ENCODE measurements at regions not wholly inside any gene's neighbourhood (a gene's known extent, or its start where the extent isn't known, plus 50 kb on each side); places are given as distances from the start of the nearest gene placed in this dataset.
"Not testable (repeated sequence)": the region's sequence is repeated elsewhere in the genome, so short reads cannot be mapped to it uniquely, and the experiment has no call there.

GRCh38 chr7:114295522-114295921, 119.1 kb upstream of the FOXP2 start:
- in situ Hi-C loops (cut with HindIII; ENCODE audit: low pct_unique_long_range_greater_than_20kb, low sequenced_read_pairs): no loop called here
- DNase-seq (ENCODE audit: low read depth): no peak

GRCh38 chr7:114294036-114294435, 120.6 kb upstream of the FOXP2 start:
- DNase-seq (ENCODE audit: low read depth): no peak
- in situ Hi-C loops (cut with HindIII; ENCODE audit: low pct_unique_long_range_greater_than_20kb, low sequenced_read_pairs): no loop called here

DNA sequence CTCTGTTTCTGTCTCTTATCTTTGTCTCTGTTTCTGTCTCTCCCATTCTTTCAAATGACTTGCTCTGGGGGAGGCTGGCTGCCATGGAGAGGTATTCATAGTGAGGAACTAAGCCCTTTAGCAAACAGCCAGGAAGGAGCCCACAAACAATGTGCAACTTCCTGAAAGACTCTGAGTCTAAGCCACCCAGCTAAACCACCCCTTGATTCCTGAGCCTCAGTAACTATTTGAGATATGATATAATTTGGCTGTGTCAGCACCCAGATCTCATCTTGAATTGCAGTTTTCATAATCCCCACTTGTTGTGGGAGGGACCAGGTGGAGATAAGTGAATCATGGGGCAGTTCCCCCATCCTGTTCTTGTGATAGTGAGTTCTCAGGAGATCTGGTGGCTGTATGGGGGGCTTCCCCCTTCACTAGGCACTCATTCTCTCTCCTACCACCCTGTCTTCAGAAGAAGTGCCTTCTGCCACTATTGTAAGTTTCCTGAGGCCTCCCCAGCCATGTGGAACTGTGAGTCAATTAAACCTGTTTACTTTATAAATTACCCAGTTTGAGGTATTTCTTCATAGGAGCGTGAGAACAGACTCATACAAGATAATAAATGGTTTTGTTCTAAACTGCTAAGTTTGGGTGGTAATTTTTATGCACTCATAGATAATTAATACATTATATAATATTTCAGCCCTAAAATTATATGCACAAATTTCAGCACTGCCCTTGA, 121.2 kb upstream of the FOXP2 start:
- peak; percentile 64 for DNase-seq (ENCODE audit: low read depth)
- in situ Hi-C loops (cut with HindIII; ENCODE audit: low pct_unique_long_range_greater_than_20kb, low sequenced_read_pairs): no loop called here

DNA sequence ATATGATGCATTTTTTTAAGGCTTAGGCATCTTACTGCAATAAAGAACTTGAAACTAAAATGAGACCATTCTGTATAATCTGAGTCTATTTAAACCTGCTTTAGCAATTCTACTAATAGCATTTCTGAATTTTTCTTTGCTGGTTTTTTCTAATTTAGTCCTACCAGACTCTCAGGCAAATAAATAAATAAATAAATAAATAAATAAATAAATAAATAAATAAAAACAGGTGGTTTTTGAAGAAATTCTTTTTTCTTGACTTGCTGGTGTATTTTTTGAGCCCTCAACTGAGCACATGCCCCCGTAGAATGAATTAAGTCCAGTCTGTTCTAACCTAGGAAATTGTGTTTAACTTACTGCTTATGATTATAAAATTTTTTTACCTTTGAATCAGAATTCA, 134.7 kb upstream of the FOXP2 start:
- DNase-seq (ENCODE audit: low read depth): no peak
- in situ Hi-C loops (cut with HindIII; ENCODE audit: low pct_unique_long_range_greater_than_20kb, low sequenced_read_pairs): no loop called here

DNA sequence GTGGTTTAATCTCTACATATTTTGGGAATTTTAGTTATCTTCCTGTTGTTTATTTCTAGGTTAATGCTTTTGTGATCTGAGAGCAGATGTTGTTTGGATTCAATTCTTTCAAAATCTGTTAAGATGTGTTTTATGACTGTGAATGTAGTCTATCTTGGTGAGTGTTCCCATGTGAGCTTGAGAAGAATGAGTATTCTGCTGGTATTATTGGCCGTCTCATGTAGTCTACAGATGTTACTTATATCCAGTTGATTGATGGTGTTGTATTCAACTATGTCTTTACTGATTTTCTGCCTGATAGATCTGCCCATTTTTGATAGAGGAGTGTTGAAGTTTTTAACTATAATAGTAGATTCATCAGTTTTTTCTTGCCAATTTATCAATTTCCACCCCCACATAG, 141.4 kb upstream of the FOXP2 start:
- no peak for DNase-seq (ENCODE audit: low read depth)
- in situ Hi-C loops (cut with HindIII; ENCODE audit: low pct_unique_long_range_greater_than_20kb, low sequenced_read_pairs): no loop called here

DNA sequence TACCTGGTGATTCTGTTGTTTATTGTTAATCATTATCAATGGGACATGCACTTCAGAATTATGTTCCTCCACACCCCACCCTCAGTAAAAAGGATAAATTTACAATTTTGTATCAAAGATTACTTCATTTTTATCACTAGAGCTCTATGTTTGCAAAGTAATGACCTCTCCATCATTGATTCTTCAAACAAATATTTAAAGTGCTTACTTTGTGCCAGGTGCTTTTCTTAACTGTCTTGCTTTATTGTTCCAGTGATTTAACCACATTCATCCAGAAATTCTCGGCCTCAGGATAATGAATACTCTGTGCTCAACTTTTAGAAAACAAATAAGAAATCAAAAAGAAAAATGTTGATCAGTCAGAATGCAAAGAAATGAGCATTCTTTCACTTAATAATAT, 144.9 kb upstream of the FOXP2 start:
- in situ Hi-C loops (cut with HindIII; ENCODE audit: low pct_unique_long_range_greater_than_20kb, low sequenced_read_pairs): no loop called here
- DNase-seq (ENCODE audit: low read depth): no peak

DNA sequence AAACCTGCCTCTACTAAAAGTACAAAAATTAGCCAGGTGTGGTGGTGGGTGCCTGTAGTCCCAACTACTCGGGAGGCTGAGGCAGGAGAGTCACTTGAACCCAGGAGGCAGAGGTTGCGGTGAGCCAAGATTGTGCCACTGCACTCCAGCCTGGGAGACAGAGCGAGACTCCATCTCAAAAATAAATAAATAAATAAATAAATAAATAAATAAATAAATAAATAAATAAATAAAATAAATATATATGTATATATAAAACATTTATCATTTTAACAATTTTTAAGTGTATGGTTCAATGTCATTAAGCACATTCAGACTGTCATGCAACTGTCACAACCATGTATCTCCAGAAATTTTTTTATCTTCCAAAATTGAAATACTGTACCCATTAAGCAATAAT, 147.1 kb upstream of the FOXP2 start:
- DNase-seq (ENCODE audit: low read depth); in situ Hi-C loops (cut with HindIII; ENCODE audit: low pct_unique_long_range_greater_than_20kb, low sequenced_read_pairs): not testable (repeated sequence)

DNA sequence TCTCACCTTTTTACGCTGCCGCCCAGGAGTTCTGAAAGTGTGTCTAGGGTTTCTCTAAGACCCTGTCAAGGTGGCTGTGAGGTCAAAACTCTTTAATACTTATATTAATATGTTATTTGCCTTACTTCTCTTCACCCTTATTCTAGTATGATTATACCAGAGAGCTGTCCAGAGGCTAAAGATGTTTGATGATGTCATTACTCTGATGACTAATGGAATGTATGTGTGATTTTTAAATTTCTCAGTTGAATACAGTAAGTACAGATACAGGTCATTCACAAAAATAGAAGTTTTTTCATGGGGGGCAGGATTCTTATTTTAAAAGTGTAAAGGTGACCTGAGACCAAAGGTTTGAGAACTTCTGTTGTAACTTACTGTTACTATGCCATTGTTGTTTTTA, 150.6 kb upstream of the FOXP2 start:
- in situ Hi-C loops (cut with HindIII; ENCODE audit: low pct_unique_long_range_greater_than_20kb, low sequenced_read_pairs): no loop called here
- no peak for DNase-seq (ENCODE audit: low read depth)

- DNase-seq (ENCODE audit: low read depth): no peak
- in situ Hi-C loops (cut with HindIII; ENCODE audit: low pct_unique_long_range_greater_than_20kb, low sequenced_read_pairs): no loop called here
Observed at GRCh38 chr7:114263219-114263618, 151.4 kb upstream of the FOXP2 start.

GRCh38 chr7:114255404-114255841, 159.2 kb upstream of the FOXP2 start:
- peak; percentile 83 for DNase-seq (ENCODE audit: low read depth)
- in situ Hi-C loops (cut with HindIII; ENCODE audit: low pct_unique_long_range_greater_than_20kb, low sequenced_read_pairs): no loop called here

DNA sequence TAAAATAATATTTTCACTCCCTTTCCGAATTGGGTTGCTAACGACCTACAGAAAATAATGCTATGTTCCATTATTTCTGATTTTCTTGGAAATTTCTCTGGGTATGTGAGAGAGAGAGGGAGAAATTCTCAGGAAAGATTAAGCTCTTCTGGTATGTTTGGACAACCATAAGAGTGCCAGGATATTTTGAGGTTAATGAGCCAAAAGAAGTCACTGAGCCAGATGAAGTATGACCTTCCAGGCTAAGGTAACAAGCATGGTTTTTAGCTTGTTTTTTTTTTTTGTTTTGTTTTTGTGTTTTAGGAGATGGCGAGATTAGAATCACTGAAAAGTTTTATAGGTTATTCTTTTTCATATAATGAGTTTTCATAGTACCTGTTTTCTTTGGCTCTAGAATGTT, 171.0 kb upstream of the FOXP2 start:
- in situ Hi-C loops (cut with HindIII; ENCODE audit: low pct_unique_long_range_greater_than_20kb, low sequenced_read_pairs): no loop called here
- peak; percentile 76 for DNase-seq (ENCODE audit: low read depth)

GRCh38 chr7:114242992-114243507, 171.6 kb upstream of the FOXP2 start:
- in situ Hi-C loops (cut with HindIII; ENCODE audit: low pct_unique_long_range_greater_than_20kb, low sequenced_read_pairs): no loop called here

DNA sequence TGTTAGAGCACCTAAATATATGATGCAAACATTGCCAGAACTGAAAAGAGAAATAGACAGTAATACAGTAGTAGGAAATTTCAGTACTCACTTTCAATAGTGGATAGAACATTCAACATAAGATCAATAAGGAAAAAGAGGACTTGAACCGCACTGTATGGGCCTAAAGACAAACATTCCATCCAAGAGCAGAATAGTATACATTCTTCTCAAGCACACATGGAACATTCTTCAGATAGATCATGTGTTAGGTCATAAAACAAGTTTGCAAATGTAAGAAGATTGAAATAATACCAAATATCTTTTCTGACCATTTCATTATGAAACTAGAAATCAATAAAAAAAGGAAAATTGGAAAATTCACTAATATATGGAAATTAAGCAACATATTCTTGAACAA, 185.4 kb upstream of the FOXP2 start:
- DNase-seq (ENCODE audit: low read depth): no peak
- in situ Hi-C loops (cut with HindIII; ENCODE audit: low pct_unique_long_range_greater_than_20kb, low sequenced_read_pairs): no loop called here

More at GRCh38 chr7:114242992-114243507, 171.6 kb upstream of the FOXP2 start:
- peak; percentile 90 for DNase-seq (ENCODE audit: low read depth)

- no peak for DNase-seq (ENCODE audit: low read depth)
- in situ Hi-C loops (cut with HindIII; ENCODE audit: low pct_unique_long_range_greater_than_20kb, low sequenced_read_pairs): no loop called here
Observed at GRCh38 chr7:114225784-114226183, 188.8 kb upstream of the FOXP2 start.

GRCh38 chr7:114218283-114218682, 196.3 kb upstream of the FOXP2 start:
- in situ Hi-C loops (cut with HindIII; ENCODE audit: low pct_unique_long_range_greater_than_20kb, low sequenced_read_pairs): no loop called here

DNA sequence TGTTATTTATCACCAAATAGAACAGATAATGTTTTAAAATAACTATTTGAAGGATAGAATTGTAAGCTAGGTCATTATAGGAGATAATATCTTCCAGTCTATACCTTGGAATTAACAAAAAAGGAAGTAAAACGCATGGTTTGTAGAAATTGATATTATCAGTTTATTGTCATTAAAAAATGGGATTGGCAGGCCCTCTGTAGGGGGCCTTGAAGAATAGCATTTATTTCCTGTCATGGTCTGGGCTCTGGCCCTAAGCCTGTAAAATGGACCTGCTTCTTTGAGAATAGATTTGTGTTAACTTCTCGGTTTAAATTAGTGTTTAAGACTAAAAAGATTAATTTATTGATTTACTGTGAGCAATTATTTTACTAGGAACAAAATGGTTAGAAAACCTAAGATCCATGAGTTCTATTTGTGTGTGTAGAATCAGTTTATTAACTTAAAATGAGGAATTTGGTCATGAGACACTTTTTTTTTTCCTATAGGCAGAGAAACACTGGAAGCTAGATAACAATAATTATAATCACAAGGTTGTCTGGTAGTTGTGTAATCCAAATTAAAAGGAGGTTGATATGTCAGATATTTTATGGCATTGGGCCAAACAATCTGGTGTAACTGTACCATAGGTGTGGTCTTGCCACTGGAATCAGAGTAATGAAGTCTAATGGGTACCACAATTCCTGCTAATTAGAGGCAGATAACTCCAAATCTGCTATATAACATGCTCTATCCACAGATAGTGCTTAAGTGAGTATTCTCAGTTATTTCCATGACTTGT, 197.4 kb upstream of the FOXP2 start:
- DNase-seq (ENCODE audit: low read depth): no peak
- in situ Hi-C loops (cut with HindIII; ENCODE audit: low pct_unique_long_range_greater_than_20kb, low sequenced_read_pairs): no loop called here

More at GRCh38 chr7:114218283-114218682, 196.3 kb upstream of the FOXP2 start:
- no peak for DNase-seq (ENCODE audit: low read depth)

DNA sequence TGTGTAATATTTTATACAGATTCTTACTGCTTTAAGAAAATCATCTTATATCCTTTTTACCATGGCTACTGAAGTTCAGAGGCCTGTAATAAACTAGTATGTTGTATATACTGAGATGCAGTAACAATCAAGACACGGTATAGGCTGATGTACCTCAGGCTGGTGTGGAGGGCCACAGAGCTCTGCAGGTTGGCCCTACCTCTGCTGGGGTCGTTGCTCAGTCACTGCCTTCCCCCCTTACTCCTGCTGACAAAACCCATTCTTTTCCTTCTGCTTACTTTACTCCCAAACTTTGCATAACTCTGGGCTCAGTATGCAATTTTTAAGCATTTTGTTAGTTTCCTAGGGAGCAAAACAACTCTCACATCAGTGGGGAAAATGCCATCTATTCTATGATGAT, 200.1 kb upstream of the FOXP2 start:
- in situ Hi-C loops (cut with HindIII; ENCODE audit: low pct_unique_long_range_greater_than_20kb, low sequenced_read_pairs): no loop called here
- no peak for DNase-seq (ENCODE audit: low read depth)

- DNase-seq (ENCODE audit: low read depth): no peak
- in situ Hi-C loops (cut with HindIII; ENCODE audit: low pct_unique_long_range_greater_than_20kb, low sequenced_read_pairs): no loop called here
Observed at GRCh38 chr7:114212721-114213429, 201.7 kb upstream of the FOXP2 start.

DNA sequence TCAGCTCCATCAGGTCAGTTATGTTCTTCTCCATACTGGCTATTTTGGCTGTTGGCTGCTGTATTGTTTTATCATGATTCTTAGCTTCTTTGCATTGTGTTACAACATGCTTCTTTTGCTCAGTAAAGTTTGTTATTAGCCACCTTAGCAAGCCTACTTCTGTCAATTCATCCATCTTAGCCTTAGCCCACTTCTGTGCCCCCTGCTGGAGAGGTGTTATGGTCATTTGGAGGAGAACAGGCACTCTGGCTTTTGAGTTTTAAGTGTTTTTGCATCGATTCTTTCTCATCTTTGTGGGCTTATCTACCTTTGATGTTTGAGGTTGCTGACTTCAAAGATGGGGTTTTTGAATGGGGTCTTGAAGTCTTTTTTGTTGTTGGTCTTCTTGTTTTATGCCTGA, 204.6 kb upstream of the FOXP2 start:
- DNase-seq (ENCODE audit: low read depth): no peak
- in situ Hi-C loops (cut with HindIII; ENCODE audit: low pct_unique_long_range_greater_than_20kb, low sequenced_read_pairs): no loop called here
